PC-3 (cell line): ENCODE measurements at regions not wholly inside any gene's neighbourhood (a gene's known extent, or its start where the extent isn't known, plus 50 kb on each side); places are given as distances from the start of the nearest gene placed in this dataset.
A peak's percentile ranks its signal among the peaks of the same experiment; 100 is the strongest.

ENCODE experiments used
- ATAC-seq: fragments of 200-7000 bp; cut with Tn5 transposase; 2 replicates; pipeline ENCODE4 v1.9.1; 2020; ENCODE audit warnings: mild to moderate bottlenecking, moderate library complexity
- BruUV-seq: library from RNA; stranded (reverse); fragments of 400-500 nt; replicated peaks from 2 replicates; lab custom pipeline; 2021; lab: Mats Ljungman, UMichigan
- CTCF ChIA-PET: fragments of 300-600 bp; sonication (Branson Sonifier 250); formaldehyde crosslinking; loops from one replicate; lab custom pipeline; 2022; ENCODE audit warnings: antibody characterized with exemption; lab: Charles Lee
- POLR2A ChIA-PET: fragments of 300-600 bp; sonication (Branson Sonifier 250); formaldehyde crosslinking; loops from one replicate; lab custom pipeline; 2022; ENCODE audit warnings: antibody characterized with exemption; ENCODE audit not compliant: unreplicated experiment; lab: Charles Lee
- DNase-seq: peaks from one replicate; pipeline ENCODE4 v3.0.0-alpha.2; 2015
- H2AFZ ChIP-seq: fragments of 300-600 bp; sonication (generic); 2 replicates; pipeline ENCODE4 v1.6.0; 2016; ENCODE audit warnings: antibody characterized with exemption, low read length
- H3F3A ChIP-seq: fragments of 300-600 bp; sonication (generic); one replicate; pipeline ENCODE4 v1.6.0; 2017; ENCODE audit warnings: antibody characterized with exemption, low read length, control low read depth, mild to moderate bottlenecking; ENCODE audit not compliant: unreplicated experiment
- H3K27ac ChIP-seq: fragments of 300-600 bp; sonication (generic); 2 replicates; pipeline ENCODE4 v1.5.1; 2016; ENCODE audit warnings: mild to moderate bottlenecking, low read length
- H3K27me3 ChIP-seq: fragments of 300-600 bp; sonication (generic); 2 replicates; pipeline ENCODE4 v1.6.1; 2016; ENCODE audit warnings: low read length, mixed read lengths
- H3K36me3 ChIP-seq: fragments of 300-600 bp; sonication (generic); 2 replicates; pipeline ENCODE4 v1.6.1; 2016; ENCODE audit warnings: low read depth, mixed run types, low read length, mixed read lengths
- H3K4me1 ChIP-seq: fragments of 300-600 bp; sonication (generic); 2 replicates; pipeline ENCODE4 v1.5.1; 2016; ENCODE audit warnings: low read length; ENCODE audit not compliant: insufficient read depth
- H3K4me2 ChIP-seq: fragments of 300-600 bp; sonication (generic); 2 replicates; pipeline ENCODE4 v1.6.0; 2016; ENCODE audit warnings: low read length
- H3K4me3 ChIP-seq: fragments of 300-600 bp; sonication (generic); 2 replicates; pipeline ENCODE4 v1.5.1; 2016; ENCODE audit warnings: mild to moderate bottlenecking, low read length, mixed read lengths
- H3K79me2 ChIP-seq: fragments of 300-600 bp; sonication (generic); 2 replicates; pipeline ENCODE4 v1.6.1; 2017; ENCODE audit warnings: low read length, mixed read lengths
- H3K9ac ChIP-seq: fragments of 300-600 bp; sonication (generic); 2 replicates; pipeline ENCODE4 v1.6.0; 2016; ENCODE audit warnings: mild to moderate bottlenecking, low read length
- H3K9me2 ChIP-seq: fragments of 300-600 bp; sonication (generic); replicated peaks from 2 replicates; pipeline ENCODE4 v1.6.1; 2016; ENCODE audit warnings: mixed run types, low read length, mixed read lengths
- H3K9me3 ChIP-seq: fragments of 300-600 bp; sonication (generic); 2 replicates; pipeline ENCODE4 v1.6.1; 2016; ENCODE audit warnings: low read length, mixed read lengths
- H4K20me1 ChIP-seq: fragments of 300-600 bp; sonication (generic); 2 replicates; pipeline ENCODE4 v1.6.1; 2016; ENCODE audit warnings: low read length, mixed read lengths
- CTCF ChIP-seq: fragments of 300-600 bp; sonication (generic); conservative IDR thresholded peaks from 2 replicates; pipeline ENCODE4 v1.5.1; 2017; ENCODE audit warnings: antibody characterized with exemption, low read depth, mild to moderate bottlenecking, low read length
- EZH2 ChIP-seq: fragments of 300-600 bp; sonication (generic); IDR thresholded peaks from one replicate; pipeline ENCODE4 v1.6.1; 2017; ENCODE audit warnings: antibody characterized with exemption, mild to moderate bottlenecking, low read length; ENCODE audit not compliant: unreplicated experiment
- EZH2phosphoT487 ChIP-seq: fragments of 300-600 bp; sonication (generic); IDR thresholded peaks from 2 replicates; pipeline ENCODE4 v1.6.1; 2018; ENCODE audit warnings: mild to moderate bottlenecking, antibody characterized with exemption, low read length, borderline replicate concordance
- intact Hi-C: fragments of 100-400 bp; cut with micrococcal nuclease; formaldehyde crosslinking; loops from 2 replicates; pipeline ENCODE4 v1.9.0; 2023

GRCh38 chr5:12851761-12852160 lies 947.5 kb upstream of the CTNND2 start:
- BruUV-seq, result no TSS peak

GRCh38 chr5:12848709-12849108 lies 944.5 kb upstream of the CTNND2 start:
- DNase-seq, result peak; percentile 71

More at GRCh38 chr5:12851761-12852160, 947.5 kb upstream of the CTNND2 start:
- DNase-seq, result no peak
- Histone ChIP-seq H3K9ac (no peak overlapping the region), H3F3A (no peaks in the 10 kb centered on the region), H3K9me3 (no peaks in the 10 kb centered on the region), H3K27me3 (no peaks in the 10 kb centered on the region), H4K20me1 (no peaks in the 10 kb centered on the region), H3K4me3 (no peak overlapping the region), H3K27ac (no peak overlapping the region), H3K79me2 (no peaks in the 10 kb centered on the region), H3K4me2 (no peak overlapping the region), H3K36me3 (no peaks in the 10 kb centered on the region), H2AFZ (no peak overlapping the region), H3K9me2 (no peaks in the 10 kb centered on the region; the same call in 1 of the 2 replicates), H3K4me1 (peaks cover 10% of the 10 kb centered on the region; the same call in 1 of the 2 replicates)
- ChIA-PET POLR2A (no interaction called here), CTCF (no interaction called here)
- TF ChIP-seq CTCF (no peak), EZH2phosphoT487 (no peak), EZH2 (no peak)
- ATAC-seq, result no peak
- intact Hi-C loops, result no loop called here

More at GRCh38 chr5:12848709-12849108, 944.5 kb upstream of the CTNND2 start:
- Histone ChIP-seq H3K27ac (no peak overlapping the region), H4K20me1 (no peaks in the 10 kb centered on the region), H3K4me3 (no peak overlapping the region), H3K9me2 (no peaks in the 10 kb centered on the region; the same call in 1 of the 2 replicates), H3K4me1 (peaks cover 10% of the 10 kb centered on the region; the same call in 1 of the 2 replicates), H3K9me3 (no peaks in the 10 kb centered on the region), H3K9ac (no peak overlapping the region), H3K36me3 (no peaks in the 10 kb centered on the region), H3F3A (no peaks in the 10 kb centered on the region), H3K4me2 (no peak overlapping the region), H2AFZ (no peak overlapping the region), H3K27me3 (no peaks in the 10 kb centered on the region), H3K79me2 (no peaks in the 10 kb centered on the region)
- ATAC-seq, result peak; percentile 46; the same call in 1 of the 2 replicates
- ChIA-PET POLR2A (no interaction called here), CTCF (no interaction called here)
- TF ChIP-seq EZH2 (no peak), EZH2phosphoT487 (no peak), CTCF (no peak)
- intact Hi-C loops, result no loop called here
- no TSS peak for BruUV-seq
